ENCODE measurements at regions not wholly inside any gene's neighbourhood (a gene's known extent, or its start where the extent isn't known, plus 50 kb on each side); places are given as distances from the start of the nearest gene placed in this dataset.

- DNase-seq (ENCODE audit: low spot score), result no peak
Observed at GRCh38 chr9:91158946-91159345, 202.8 kb downstream of the AUH start.

GRCh38 chr9:91159664-91160121, 202.0 kb downstream of the AUH start:
- no peak for DNase-seq (ENCODE audit: low spot score)

GRCh38 chr9:91160181-91160580, 201.5 kb downstream of the AUH start:
- DNase-seq (ENCODE audit: low spot score), result no peak

GRCh38 chr9:91160599-91161464, 200.9 kb downstream of the AUH start:
- no peak for DNase-seq (ENCODE audit: low spot score)

GRCh38 chr9:91161465-91162300, 200.0 kb downstream of the AUH start:
- DNase-seq (ENCODE audit: low spot score), result no peak

GRCh38 chr9:91162311-91162710, 199.4 kb downstream of the AUH start:
- peak; percentile 42 for DNase-seq (ENCODE audit: low spot score)

- DNase-seq (ENCODE audit: low spot score), result no peak
Observed at GRCh38 chr9:91162784-91163443, 198.8 kb downstream of the AUH start.

GRCh38 chr9:91163444-91163772, 198.3 kb downstream of the AUH start:
- DNase-seq (ENCODE audit: low spot score), result no peak

GRCh38 chr9:91163773-91164471, 197.8 kb downstream of the AUH start:
- no peak for DNase-seq (ENCODE audit: low spot score)
